Pons (tissue), 1 donor: ENCODE measurements at regions not wholly inside any gene's neighbourhood (a gene's known extent, or its start where the extent isn't known, plus 50 kb on each side); places are given as distances from the start of the nearest gene placed in this dataset.

ENCODE experiments used
- DNase-seq: peaks from one replicate; pipeline ENCODE4 v3.0.0-alpha.2; 2016; ENCODE audit warnings: low spot score

- DNase-seq: no peak
Observed at GRCh38 chr11:95717314-95717713, 72.3 kb downstream of the FAM76B start.

- DNase-seq: no peak
Observed at GRCh38 chr11:95716266-95716665, 73.3 kb downstream of the FAM76B start.

- peak; percentile 91 for DNase-seq
Observed at GRCh38 chr11:95715777-95716241, 73.8 kb downstream of the FAM76B start.

- DNase-seq: no peak
Observed at GRCh38 chr11:95714843-95715776, 74.5 kb downstream of the FAM76B start.

- no peak for DNase-seq
Observed at GRCh38 chr11:95713428-95713827, 76.2 kb downstream of the FAM76B start.

GRCh38 chr11:95711945-95712221 lies 77.7 kb downstream of the FAM76B start:
- no peak for DNase-seq

GRCh38 chr11:95711162-95711944 lies 78.2 kb downstream of the FAM76B start:
- DNase-seq: no peak

- DNase-seq: no peak
Observed at GRCh38 chr11:95708681-95709080, 80.9 kb downstream of the FAM76B start.

GRCh38 chr11:95706974-95707387 lies 82.6 kb downstream of the FAM76B start:
- DNase-seq: no peak

GRCh38 chr11:95705485-95706124 lies 84.0 kb downstream of the FAM76B start:
- DNase-seq: peak; percentile 94

- no peak for DNase-seq
Observed at GRCh38 chr11:95704865-95705264, 84.7 kb downstream of the FAM76B start.

- DNase-seq: no peak
Observed at GRCh38 chr11:95703049-95703448, 86.5 kb downstream of the FAM76B start.

- no peak for DNase-seq
Observed at GRCh38 chr11:95702526-95702925, 87.1 kb downstream of the FAM76B start.

- DNase-seq: no peak
Observed at GRCh38 chr11:95700471-95700817, 89.1 kb downstream of the FAM76B start.

- DNase-seq: no peak
Observed at GRCh38 chr11:95699631-95700470, 89.7 kb downstream of the FAM76B start.

GRCh38 chr11:95698676-95699557 lies 90.7 kb downstream of the FAM76B start:
- peak; percentile 56 for DNase-seq

- no peak for DNase-seq
Observed at GRCh38 chr11:95697614-95698408, 91.8 kb downstream of the FAM76B start.

GRCh38 chr11:95695181-95695580 lies 94.4 kb downstream of the FAM76B start:
- DNase-seq: no peak

- DNase-seq: no peak
Observed at GRCh38 chr11:95693298-95693697, 96.3 kb downstream of the FAM76B start.
